ENCODE measurements at regions not wholly inside any gene's neighbourhood (a gene's known extent, or its start where the extent isn't known, plus 50 kb on each side); places are given as distances from the start of the nearest gene placed in this dataset.

DNA sequence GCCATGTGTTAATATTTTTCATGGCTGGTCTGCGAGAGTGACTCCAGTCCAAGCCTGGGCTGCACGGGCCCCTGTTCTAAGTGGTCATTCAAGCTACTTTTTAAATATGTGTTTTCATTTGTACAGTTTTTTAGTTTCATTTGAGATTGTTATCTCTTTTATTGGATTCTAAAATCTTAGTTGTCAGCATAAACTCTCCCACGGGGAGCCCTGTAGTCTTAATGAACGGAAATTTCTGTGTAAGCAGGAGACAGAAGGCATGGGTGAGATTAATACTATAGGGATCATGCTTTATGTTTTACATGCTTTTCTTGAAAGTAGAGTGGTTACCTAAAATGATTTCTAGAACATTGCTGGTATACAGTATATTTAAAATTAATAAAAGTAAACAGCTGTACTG is 373.1 kb upstream of the SLCO3A1 start:
- no peak for TF ChIP-seq YY1 (IDR thresholded peaks at IDR 0.05)
- TF ChIP-seq, protein P1, sequence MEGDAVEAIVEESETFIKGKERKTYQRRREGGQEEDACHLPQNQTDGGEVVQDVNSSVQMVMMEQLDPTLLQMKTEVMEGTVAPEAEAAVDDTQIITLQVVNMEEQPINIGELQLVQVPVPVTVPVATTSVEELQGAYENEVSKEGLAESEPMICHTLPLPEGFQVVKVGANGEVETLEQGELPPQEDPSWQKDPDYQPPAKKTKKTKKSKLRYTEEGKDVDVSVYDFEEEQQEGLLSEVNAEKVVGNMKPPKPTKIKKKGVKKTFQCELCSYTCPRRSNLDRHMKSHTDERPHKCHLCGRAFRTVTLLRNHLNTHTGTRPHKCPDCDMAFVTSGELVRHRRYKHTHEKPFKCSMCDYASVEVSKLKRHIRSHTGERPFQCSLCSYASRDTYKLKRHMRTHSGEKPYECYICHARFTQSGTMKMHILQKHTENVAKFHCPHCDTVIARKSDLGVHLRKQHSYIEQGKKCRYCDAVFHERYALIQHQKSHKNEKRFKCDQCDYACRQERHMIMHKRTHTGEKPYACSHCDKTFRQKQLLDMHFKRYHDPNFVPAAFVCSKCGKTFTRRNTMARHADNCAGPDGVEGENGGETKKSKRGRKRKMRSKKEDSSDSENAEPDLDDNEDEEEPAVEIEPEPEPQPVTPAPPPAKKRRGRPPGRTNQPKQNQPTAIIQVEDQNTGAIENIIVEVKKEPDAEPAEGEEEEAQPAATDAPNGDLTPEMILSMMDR (IDR thresholded peaks at IDR 0.05; ENCODE audit: low read depth, low read length, missing input control): no peak
